Right cardiac atrium (tissue), 5 donors: ENCODE measurements at regions not wholly inside any gene's neighbourhood (a gene's known extent, or its start where the extent isn't known, plus 50 kb on each side); places are given as distances from the start of the nearest gene placed in this dataset.

Source experiments
- ATAC-seq, 2 donors: fragments of 200-7000 bp; cut with Tn5 transposase; one replicate each; pipeline versions ENCODE4 v1.8.0 to v1.9.1; 2020; ENCODE audit warnings: moderate library complexity in 2 of 2, mild to moderate bottlenecking in 1 of 2
- DNase-seq, 3 donors: peaks; one replicate each; pipeline ENCODE4 v3.0.0-alpha.2; 2020
- H3K27ac ChIP-seq: one replicate; pipeline ENCODE4 v1.5.1; 2013; ENCODE audit warnings: mild to moderate bottlenecking, low read length, control low read depth, moderate library complexity
- H3K27me3 ChIP-seq: one replicate; pipeline ENCODE4 v1.6.1; 2013; ENCODE audit not compliant: control insufficient read depth, insufficient read depth
- H3K4me1 ChIP-seq: one replicate; pipeline ENCODE4 v1.6.1; 2013; ENCODE audit warnings: low read length; ENCODE audit not compliant: control insufficient read depth, insufficient read depth
- H3K4me3 ChIP-seq: one replicate; pipeline ENCODE4 v1.5.1; 2013; ENCODE audit warnings: low read length, control low read depth
- H3K9me3 ChIP-seq: one replicate; pipeline ENCODE4 v1.6.1; 2013; ENCODE audit warnings: low read length; ENCODE audit not compliant: control insufficient read depth
- WGBS: extraction: QIAGEN DNeasy Blood & Tissue Kit; methylation state at CpG from one replicate; pipeline ENCODE4 v1.1.7; 2013; 5-methylcytosine and 5-hydroxymethylcytosine counted together
- intact Hi-C, 4 donors: fragments of 100-400 bp; cut with DNase I; formaldehyde crosslinking; loops; one replicate each; pipeline versions ENCODE4 v1.11.0 to v1.14.0; 2022 to 2023
- donor health status: healthy with polysubstance abuse.
- donor health status: DM: no; HTN: yes; CAD: no.
- donor health status: DM: no; HTN: no; CAD: no.
- donor health status: DM: no; HTN: yes; CAD: no; lungs with severe emphysema.
- donor health status: DM: yes; HTN: yes; CAD: no.

GRCh38 chr10:117884093-117884492, 162.6 kb downstream of the RAB11FIP2 start:
- Histone ChIP-seq H3K9me3 (no peaks in the 10 kb centered on the region), H3K27ac (no peak overlapping the region), H3K27me3 (no peaks in the 10 kb centered on the region), H3K4me3 (no peak overlapping the region), H3K4me1 (no peaks in the 10 kb centered on the region)
- ATAC-seq (no peak), DNase-seq (no peak)
- intact Hi-C loops = no loop called here
- whole genome bisulfite sequencing = 77% methylated on average over 4 of the region's 4 CpGs

DNA sequence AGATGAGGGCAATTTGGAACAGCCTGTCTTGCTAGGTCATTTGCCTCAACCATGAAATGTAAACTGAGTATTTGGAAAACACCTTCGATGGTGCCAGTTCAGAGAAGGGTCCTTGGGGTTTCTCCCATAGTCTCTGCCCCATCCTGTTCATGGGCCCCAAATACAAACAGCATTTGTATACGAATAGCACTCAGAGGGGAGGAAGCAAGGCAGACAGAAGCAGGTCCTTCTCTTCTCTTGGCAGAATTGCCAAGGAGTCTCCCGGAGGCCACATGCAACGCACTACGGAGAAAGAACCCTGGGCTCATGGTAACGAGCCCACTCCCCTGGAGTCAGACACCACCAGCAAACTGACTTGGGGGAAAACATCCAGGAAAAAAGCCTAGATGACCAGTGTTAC, 162.1 kb downstream of the RAB11FIP2 start:
- H3K27ac ChIP-seq = no peak overlapping the region
- intact Hi-C loops = no loop called here
- WGBS = 65% methylated on average over 6 of the region's 6 CpGs
- DNase-seq = no peak
- no peaks in the 10 kb centered on the region for H3K4me1 ChIP-seq
- H3K9me3 ChIP-seq = no peaks in the 10 kb centered on the region
- H3K4me3 ChIP-seq = no peak overlapping the region
- no peak for ATAC-seq
- no peaks in the 10 kb centered on the region for H3K27me3 ChIP-seq

- no peaks in the 10 kb centered on the region for H3K9me3 ChIP-seq
Measured at GRCh38 chr10:117885206-117885829, 161.4 kb downstream of the RAB11FIP2 start.

DNA sequence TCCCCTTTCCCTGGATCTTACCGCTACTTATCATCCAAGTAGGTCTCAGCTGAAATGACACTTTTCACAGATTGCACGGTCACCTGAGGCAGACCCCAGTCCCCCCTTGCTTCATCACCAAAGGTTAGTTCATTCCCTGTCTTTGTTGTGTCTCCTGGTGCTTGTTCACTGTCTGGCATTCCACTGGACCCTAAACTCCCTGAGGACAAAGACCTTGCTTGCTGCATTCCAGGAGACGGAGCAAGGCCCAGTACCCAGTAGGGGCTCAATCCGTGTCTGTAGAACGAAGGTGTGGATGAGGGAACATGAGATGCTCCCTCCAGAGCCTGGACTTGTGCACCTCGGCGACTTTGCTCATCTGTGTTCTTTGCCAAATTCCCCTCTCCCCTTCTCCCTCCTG, 160.0 kb downstream of the RAB11FIP2 start:
- Histone ChIP-seq H3K27me3 (no peaks in the 10 kb centered on the region), H3K4me1 (no peaks in the 10 kb centered on the region), H3K27ac (no peak overlapping the region), H3K9me3 (no peaks in the 10 kb centered on the region), H3K4me3 (no peak overlapping the region)
- WGBS = 79% methylated on average over 7 of the region's 7 CpGs
- no peak for ATAC-seq
- intact Hi-C loops = no loop called here
- DNase-seq = no peak

More at GRCh38 chr10:117885206-117885829, 161.4 kb downstream of the RAB11FIP2 start:
- intact Hi-C loops = no loop called here
- no peak for ATAC-seq
- H3K4me1 ChIP-seq = no peaks in the 10 kb centered on the region
- no peak overlapping the region for H3K27ac ChIP-seq
- no peaks in the 10 kb centered on the region for H3K27me3 ChIP-seq
- no peak for DNase-seq
- H3K4me3 ChIP-seq = no peak overlapping the region
- WGBS = 65% methylated on average over 14 of the region's 14 CpGs

- no peak overlapping the region for H3K27ac ChIP-seq
- intact Hi-C loops = no loop called here
- H3K27me3 ChIP-seq = no peaks in the 10 kb centered on the region
- H3K9me3 ChIP-seq = no peaks in the 10 kb centered on the region
- 79% methylated on average over 4 of the region's 4 CpGs for WGBS
- no peak overlapping the region for H3K4me3 ChIP-seq
- ATAC-seq (no peak), DNase-seq (no peak)
- no peaks in the 10 kb centered on the region for H3K4me1 ChIP-seq
Measured at GRCh38 chr10:117889664-117890063, 157.1 kb downstream of the RAB11FIP2 start.

DNA sequence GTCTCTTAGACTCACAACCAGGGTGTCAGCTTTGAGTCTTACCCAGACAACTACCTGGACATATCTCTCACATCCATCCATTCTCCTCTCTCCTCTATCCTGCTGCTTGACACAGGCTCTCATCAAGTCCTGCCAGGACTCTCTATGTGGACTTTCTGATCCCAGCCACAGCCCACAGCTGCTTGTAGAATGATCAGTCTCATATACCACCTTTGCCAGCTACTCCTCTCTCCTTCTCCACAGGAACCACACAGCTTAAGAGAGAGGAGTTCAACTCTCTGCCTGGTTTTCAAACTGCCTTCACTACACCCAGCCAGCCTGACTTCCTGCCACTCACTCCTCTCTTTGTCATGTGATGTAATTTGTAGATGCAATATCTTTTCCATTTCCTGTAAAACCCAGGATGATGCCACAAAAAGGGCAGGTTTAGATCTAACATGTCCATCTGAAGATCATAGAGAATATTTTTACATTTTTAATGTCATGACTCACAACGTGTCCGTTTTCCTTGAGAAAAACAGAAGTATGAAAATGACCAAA, 154.0 kb downstream of the RAB11FIP2 start:
- Histone ChIP-seq H3K4me3 (no peak overlapping the region), H3K9me3 (no peaks in the 10 kb centered on the region), H3K4me1 (no peaks in the 10 kb centered on the region), H3K27me3 (no peaks in the 10 kb centered on the region), H3K27ac (no peak overlapping the region)
- no peak for DNase-seq
- 78% methylated on average over 2 of the region's 2 CpGs for WGBS
- intact Hi-C loops = no loop called here
- no peak for ATAC-seq

GRCh38 chr10:117894339-117894738, 152.4 kb downstream of the RAB11FIP2 start:
- H3K27me3 ChIP-seq = no peaks in the 10 kb centered on the region
- intact Hi-C loops = no loop called here
- H3K4me1 ChIP-seq = no peaks in the 10 kb centered on the region
- no peak overlapping the region for H3K4me3 ChIP-seq
- H3K9me3 ChIP-seq = no peaks in the 10 kb centered on the region
- ATAC-seq = no peak
- no peak overlapping the region for H3K27ac ChIP-seq
- no peak for DNase-seq
- WGBS = 58% methylated on average over 3 of the region's 3 CpGs

GRCh38 chr10:117896517-117896916, 150.2 kb downstream of the RAB11FIP2 start:
- Histone ChIP-seq H3K4me1 (no peaks in the 10 kb centered on the region), H3K27ac (no peak overlapping the region), H3K4me3 (no peak overlapping the region), H3K9me3 (no peaks in the 10 kb centered on the region), H3K27me3 (no peaks in the 10 kb centered on the region)
- DNase-seq (no peak), ATAC-seq (no peak)
- WGBS = 72% methylated on average over 3 of the region's 3 CpGs
- intact Hi-C loops = no loop called here

GRCh38 chr10:117899181-117899683, 147.5 kb downstream of the RAB11FIP2 start:
- H3K27me3 ChIP-seq = no peaks in the 10 kb centered on the region
- 71% methylated on average over 2 of the region's 2 CpGs for WGBS
- H3K4me1 ChIP-seq = no peaks in the 10 kb centered on the region
- no peak overlapping the region for H3K27ac ChIP-seq
- ATAC-seq (no peak), DNase-seq (no peak)
- H3K9me3 ChIP-seq = no peaks in the 10 kb centered on the region
- no peak overlapping the region for H3K4me3 ChIP-seq
- intact Hi-C loops = no loop called here

DNA sequence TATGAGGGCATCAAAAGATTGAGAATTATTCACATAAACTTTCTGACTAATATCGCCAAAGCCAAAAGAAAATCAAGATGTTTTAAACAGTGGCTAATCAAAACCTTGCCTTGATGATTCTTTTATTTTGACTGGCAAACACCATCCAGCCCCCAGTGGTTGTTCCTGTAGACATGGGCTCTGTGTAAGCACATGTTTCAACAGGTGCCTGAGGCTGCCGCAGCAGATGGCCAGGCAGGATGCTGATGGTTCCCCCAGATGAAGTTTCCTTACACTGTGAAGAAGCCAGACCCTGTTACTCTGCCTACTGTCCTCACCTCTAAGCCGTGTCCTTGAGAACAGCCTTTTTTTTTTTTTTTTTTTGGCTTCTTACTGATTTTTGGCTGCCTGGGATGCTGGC, 146.5 kb downstream of the RAB11FIP2 start:
- intact Hi-C loops = no loop called here
- DNase-seq = no peak
- WGBS = 82% methylated on average over 3 of the region's 3 CpGs

GRCh38 chr10:117903854-117904253, 142.9 kb downstream of the RAB11FIP2 start:
- WGBS = 65% methylated on average over 2 of the region's 2 CpGs
- Histone ChIP-seq H3K27ac (no peak overlapping the region), H3K4me3 (no peak overlapping the region), H3K27me3 (no peaks in the 10 kb centered on the region), H3K4me1 (no peaks in the 10 kb centered on the region), H3K9me3 (no peaks in the 10 kb centered on the region)
- intact Hi-C loops = no loop called here
- DNase-seq (no peak), ATAC-seq (no peak)

More for the DNA sequence above, 146.5 kb downstream of the RAB11FIP2 start:
- H3K4me1 ChIP-seq = no peaks in the 10 kb centered on the region
- no peaks in the 10 kb centered on the region for H3K27me3 ChIP-seq
- no peak for ATAC-seq
- H3K27ac ChIP-seq = no peak overlapping the region
- no peaks in the 10 kb centered on the region for H3K9me3 ChIP-seq
- no peak overlapping the region for H3K4me3 ChIP-seq

- Histone ChIP-seq H3K27ac (no peak overlapping the region), H3K27me3 (no peaks in the 10 kb centered on the region), H3K4me3 (no peak overlapping the region), H3K9me3 (no peaks in the 10 kb centered on the region), H3K4me1 (no peaks in the 10 kb centered on the region)
- 88% methylated on average over 1 of the region's 1 CpG for WGBS
- DNase-seq = no peak
- ATAC-seq = no peak
- intact Hi-C loops = no loop called here
Measured at GRCh38 chr10:117905404-117905803, 141.3 kb downstream of the RAB11FIP2 start.
